NCI-H446 (cell line): ENCODE measurements at regions not wholly inside any gene's neighbourhood (a gene's known extent, or its start where the extent isn't known, plus 50 kb on each side); places are given as distances from the start of the nearest gene placed in this dataset.

Experiments used
- DNase-seq, 2 experiments: peaks; one replicate each; lab custom pipeline; 2025; lab: John Stamatoyannopoulos, UW

DNA sequence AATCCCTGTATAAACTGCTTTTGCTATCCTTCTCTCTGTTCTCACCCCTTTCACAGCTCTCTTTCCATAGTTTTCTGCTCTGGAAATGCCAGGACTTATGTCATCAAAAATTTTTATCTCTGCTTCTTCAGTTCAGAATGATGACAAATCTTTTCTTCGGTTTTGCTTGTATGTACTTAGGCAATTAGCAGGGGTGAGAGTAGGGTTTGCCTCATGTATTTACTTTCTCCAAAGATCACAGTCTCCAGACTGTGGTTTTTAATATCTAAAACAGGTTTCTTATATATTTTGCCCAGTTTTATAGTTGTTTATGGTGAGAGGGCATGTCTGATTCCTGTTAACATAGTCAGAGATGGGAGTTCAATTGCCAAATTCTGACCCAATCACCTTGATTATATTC lies 235.4 kb upstream of the LYPLAL1 start:
- DNase-seq = no peak

DNA sequence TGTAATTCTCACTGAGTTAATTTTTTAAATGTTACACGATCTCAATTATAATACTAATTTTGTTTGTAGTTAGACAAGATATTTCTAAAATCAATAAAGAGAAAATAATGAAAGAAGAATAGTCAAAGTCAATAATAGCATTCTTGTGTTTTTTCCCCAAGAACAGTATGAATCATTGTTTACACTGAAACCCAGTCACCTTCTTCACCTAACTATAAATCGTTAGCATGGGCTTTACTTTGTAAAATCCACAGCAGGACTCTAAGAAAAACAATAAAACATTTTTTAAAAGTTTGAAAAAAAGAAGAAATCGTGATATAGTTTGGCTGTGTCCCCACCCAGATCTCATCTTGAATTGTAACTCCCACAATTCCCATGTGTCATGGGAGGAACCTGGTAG lies 234.6 kb upstream of the LYPLAL1 start:
- no peak for DNase-seq

GRCh38 chr1:218942431-218942830 lies 231.2 kb upstream of the LYPLAL1 start:
- no peak for DNase-seq

- DNase-seq = no peak
These were observed 230.3 kb upstream of the LYPLAL1 start for GRCh38 chr1:218943371-218943770.

DNA sequence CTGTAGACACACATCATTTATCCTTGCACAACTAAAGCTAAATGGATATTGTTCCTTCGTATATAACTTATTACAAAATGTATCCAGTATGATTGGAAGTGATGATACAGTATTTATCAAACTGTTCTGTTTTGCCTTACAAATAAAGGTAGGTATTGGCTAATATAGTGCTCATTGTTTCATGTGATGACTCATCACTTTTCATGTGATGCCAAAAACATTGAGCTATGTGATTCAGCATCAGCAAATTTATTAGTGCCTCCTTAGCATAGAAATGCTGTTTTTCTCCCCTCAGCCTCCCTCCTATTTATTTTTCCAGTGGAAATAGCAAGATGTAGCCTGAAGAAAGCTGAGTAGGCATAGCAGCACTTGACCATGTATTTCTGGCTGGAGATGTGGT lies 228.6 kb upstream of the LYPLAL1 start:
- DNase-seq = no peak

GRCh38 chr1:218946147-218946546 lies 227.5 kb upstream of the LYPLAL1 start:
- DNase-seq = no peak

DNA sequence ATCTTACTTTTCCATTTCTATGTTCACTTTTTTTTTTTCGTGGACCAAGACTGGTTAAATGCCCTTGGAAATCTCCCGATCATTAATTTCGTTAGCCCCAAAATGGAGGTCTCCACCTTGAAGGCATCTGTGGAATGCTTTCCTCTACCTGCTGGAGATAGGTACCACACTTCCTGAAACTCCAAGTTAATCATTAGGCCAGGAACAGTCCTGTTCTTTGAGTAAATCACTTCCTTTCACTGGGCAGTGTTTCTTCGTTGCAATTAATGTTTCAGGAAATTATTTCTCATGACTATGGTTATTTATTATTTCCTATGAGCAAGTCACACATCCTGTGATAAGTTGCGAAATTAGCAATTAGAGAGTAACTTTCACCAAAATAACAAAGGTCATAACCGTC lies 225.2 kb upstream of the LYPLAL1 start:
- no peak for DNase-seq

DNA sequence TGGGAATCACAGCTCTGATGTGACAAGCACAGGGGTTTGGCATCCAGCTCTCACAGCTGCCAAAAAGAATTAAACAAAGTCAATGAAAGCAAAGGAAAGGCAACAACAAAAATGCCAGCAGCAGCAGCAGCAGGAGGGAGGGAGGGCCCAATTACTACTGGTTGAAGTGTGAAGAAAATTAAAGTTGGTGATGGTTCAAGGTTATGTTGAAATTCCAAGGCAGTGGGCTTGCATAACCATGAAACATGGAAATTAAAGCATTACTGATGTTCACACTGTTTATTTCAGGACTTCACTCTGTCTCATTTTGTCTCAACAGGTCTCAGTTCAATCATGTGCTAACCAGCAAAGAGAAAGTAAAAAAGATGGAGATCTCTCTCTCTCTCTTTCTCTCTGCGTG lies 220.3 kb upstream of the LYPLAL1 start:
- DNase-seq = no peak

DNA sequence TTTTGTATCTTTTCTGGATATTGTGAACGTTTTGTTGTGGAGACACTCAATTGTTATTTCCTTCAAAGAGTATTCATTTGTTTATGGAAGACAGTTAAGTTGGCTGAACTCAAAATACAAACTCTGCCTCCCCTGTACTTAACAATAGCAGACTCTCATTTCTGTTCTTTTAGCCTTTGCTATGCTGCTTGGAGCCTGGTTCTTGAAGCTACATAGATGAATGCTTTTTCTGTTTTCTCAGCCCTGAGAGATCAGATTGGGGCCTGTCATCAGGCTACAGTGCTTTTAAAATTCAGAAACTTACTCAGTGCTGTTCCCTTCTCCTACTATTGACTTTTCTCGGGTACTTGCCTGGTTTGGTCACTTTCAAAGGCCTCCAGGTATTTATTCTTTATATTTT lies 215.7 kb upstream of the LYPLAL1 start:
- DNase-seq = no peak

DNA sequence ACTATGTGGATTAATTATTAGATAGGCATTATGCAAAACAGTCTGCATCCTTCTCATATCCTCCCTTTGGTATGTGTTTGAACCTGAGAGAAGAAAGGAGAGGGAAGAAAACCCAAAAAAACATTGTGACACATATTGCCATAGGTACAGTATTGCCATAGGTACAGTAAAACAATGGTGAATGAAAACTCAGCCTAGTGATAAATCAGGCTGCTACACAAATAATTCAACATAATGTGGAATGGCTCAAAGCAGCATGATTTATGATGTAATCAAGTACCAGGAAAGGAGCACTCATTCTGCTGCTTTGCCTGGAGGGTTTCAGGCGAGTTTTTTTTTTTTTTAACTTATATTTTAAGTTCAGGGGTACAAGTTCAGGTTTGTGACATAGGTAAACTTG lies 213.9 kb upstream of the LYPLAL1 start:
- no peak for DNase-seq

- DNase-seq = no peak
These were observed 209.1 kb upstream of the LYPLAL1 start for GRCh38 chr1:218964471-218965185.

GRCh38 chr1:218965821-218966220 lies 207.9 kb upstream of the LYPLAL1 start:
- DNase-seq = no peak

GRCh38 chr1:218967254-218967653 lies 206.4 kb upstream of the LYPLAL1 start:
- no peak for DNase-seq

DNA sequence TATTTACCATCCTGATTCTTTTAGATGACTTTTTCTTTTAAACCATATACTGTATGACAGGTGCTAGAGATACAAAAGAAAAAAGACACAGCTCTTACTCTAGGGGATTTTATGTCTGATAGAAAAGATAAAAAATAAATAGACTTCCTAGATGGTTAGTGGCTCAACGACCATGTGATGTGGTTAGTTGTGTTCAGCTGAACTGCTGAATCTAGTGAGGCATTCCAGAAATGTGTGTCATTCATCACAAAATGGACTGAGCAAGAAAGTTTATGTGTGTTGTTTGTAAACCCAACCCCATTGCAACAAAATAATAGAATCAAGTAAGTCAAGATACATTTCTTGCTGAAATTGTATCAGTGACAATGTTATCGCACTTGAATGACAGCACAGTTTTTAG lies 205.8 kb upstream of the LYPLAL1 start:
- no peak for DNase-seq

DNA sequence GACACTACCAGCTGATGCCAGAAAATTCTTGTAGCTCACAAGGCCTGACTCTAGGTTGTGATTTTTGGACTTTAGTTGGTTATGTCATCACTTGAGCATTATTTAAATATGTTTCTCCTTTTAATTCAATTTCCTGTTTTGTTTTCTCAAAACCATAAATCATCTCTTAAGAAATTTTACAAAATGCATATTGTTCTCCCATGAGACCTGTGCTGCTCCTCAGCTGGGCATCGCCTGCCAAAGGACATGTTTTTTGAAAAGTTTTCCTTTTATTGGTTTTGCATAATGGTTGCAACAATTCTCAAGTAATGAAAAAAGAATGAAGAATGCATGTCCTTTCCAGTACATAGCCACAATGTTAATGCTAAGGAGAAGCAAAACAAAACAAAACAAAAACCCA lies 204.7 kb upstream of the LYPLAL1 start:
- DNase-seq = no peak

DNA sequence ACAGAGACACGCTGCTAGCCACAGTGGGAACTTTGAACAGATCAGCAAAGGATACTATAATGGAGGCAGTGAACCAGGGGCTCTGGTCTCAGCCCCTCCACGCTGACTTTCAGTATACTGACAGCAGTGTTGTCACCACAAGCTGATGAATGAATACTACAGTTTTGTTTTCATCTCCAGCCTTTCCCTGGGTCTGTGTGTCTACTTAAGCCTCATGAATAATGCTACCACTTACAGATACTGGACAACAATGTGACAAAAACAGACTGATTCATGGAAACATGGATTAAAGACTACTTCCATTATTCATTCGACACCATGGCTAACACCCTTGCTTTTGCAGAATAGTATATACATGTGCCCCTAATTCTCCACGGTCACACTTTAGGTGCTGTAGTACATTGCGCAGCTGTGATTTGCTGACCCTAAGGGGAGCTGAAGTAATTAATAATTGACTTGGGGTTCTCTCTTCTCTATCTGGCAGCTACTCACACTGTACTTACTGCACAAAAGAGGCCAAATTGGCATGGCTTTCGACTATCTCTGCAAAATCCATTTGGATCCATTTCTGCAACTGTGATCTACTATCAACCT lies 203.2 kb upstream of the LYPLAL1 start:
- no peak for DNase-seq

DNA sequence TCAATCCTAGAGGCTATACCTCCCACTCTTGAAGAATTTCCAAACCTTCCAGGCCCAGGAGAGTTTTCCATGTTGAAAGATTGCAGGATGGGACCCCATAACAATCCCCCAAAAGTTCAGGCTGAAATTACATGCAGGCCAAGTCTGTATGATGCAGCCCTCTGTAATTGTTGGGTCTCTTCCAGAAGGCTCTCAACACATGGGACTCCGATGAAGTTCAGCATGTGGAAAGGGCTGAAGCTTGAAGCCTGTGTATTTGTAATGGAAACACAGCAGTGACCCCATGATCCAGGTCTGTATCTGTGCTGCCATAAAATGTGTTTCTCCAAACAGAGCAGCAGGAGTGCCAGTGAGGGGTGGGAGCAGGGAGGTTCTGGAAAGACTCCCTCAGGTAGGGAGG lies 202.5 kb upstream of the LYPLAL1 start:
- DNase-seq = no peak

GRCh38 chr1:218980881-218981280 lies 192.8 kb upstream of the LYPLAL1 start:
- DNase-seq = no peak

GRCh38 chr1:218982482-218982881 lies 191.2 kb upstream of the LYPLAL1 start:
- no peak for DNase-seq

GRCh38 chr1:218983433-218983832 lies 190.2 kb upstream of the LYPLAL1 start:
- no peak for DNase-seq

DNA sequence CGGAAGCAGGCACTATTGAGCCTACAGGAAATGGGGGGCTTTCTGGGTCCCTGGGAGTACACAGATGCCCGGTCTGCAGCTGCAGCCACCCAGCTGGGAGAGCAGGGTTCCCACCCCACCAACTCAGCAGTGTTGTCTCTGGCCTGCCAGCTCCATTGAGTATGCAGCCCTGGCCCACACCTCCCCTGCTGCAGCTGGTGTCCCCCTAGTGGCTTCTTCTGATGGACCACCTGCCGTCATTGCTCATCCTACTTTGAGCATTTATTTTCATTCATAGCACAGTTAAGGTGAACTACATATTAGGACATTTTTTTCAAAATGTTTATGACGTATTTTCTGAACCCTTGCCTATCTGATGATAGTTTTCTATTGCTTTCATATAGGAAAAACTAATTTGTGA lies 189.8 kb upstream of the LYPLAL1 start:
- no peak for DNase-seq

GRCh38 chr1:218985424-218985984 lies 188.2 kb upstream of the LYPLAL1 start:
- no peak for DNase-seq

DNA sequence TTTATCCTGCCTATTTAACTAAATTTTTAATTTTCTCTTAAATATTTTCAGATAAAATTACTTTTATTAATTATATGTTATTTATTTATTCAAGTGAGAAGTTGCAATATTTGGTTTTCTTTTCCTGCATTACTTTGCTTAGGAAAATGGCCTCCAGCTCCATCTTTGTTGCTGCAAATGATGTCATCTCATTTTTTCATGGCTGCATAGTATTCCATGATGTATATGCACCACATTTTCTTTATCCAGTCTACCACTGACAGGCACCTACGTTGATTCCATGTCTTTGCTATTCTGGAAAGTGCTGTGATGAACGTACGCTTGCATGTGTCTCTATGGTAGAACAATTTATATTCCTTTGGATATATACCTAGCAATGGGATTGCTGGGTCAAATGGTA lies 186.9 kb upstream of the LYPLAL1 start:
- DNase-seq = no peak

GRCh38 chr1:218990019-218990418 lies 183.7 kb upstream of the LYPLAL1 start:
- DNase-seq = no peak
